ENCODE measurements at regions not wholly inside any gene's neighbourhood (a gene's known extent, or its start where the extent isn't known, plus 50 kb on each side); places are given as distances from the start of the nearest gene placed in this dataset.
"Not testable (repeated sequence)": the region's sequence is repeated elsewhere in the genome, so short reads cannot be mapped to it uniquely, and the experiment has no call there.

DNA sequence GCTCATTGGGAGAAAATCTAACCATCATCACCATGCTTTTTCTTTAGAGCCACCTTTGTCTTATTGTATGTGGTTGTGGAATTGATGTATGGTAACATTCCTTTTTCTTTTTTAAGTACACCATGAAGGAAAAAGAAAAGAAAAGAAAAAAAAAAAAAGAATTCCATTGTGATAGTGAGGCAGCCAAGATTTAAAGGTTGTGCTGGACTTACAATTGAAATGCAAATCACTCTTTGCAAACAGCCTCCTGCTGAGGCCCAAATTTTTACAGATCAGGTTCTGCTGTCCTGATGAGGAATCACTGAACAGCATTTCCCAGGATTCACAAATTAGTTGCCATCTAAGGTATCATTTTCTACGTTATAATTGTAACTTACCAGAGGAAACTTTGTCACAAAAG, 1101.0 kb upstream of the FANCL start:
- Histone ChIP-seq H3K4me3 (no peak overlapping the region), H3K36me3 (no peaks in the 10 kb centered on the region), H3K27me3 (no peaks in the 10 kb centered on the region), H3K4me1 (no peaks in the 10 kb centered on the region), H3K9me3 (no peaks in the 10 kb centered on the region), H3K27ac (no peak overlapping the region)
- DNase-seq, result no peak
- TF ChIP-seq, protein P1, sequence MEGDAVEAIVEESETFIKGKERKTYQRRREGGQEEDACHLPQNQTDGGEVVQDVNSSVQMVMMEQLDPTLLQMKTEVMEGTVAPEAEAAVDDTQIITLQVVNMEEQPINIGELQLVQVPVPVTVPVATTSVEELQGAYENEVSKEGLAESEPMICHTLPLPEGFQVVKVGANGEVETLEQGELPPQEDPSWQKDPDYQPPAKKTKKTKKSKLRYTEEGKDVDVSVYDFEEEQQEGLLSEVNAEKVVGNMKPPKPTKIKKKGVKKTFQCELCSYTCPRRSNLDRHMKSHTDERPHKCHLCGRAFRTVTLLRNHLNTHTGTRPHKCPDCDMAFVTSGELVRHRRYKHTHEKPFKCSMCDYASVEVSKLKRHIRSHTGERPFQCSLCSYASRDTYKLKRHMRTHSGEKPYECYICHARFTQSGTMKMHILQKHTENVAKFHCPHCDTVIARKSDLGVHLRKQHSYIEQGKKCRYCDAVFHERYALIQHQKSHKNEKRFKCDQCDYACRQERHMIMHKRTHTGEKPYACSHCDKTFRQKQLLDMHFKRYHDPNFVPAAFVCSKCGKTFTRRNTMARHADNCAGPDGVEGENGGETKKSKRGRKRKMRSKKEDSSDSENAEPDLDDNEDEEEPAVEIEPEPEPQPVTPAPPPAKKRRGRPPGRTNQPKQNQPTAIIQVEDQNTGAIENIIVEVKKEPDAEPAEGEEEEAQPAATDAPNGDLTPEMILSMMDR (IDR thresholded peaks at IDR 0.05), result no peak
- TF ChIP-seq POLR2A (IDR thresholded peaks at IDR 0.05), result no peak
- intact Hi-C loops (cut with DNase I; ENCODE audit: low total_unique reads), result no loop called here

DNA sequence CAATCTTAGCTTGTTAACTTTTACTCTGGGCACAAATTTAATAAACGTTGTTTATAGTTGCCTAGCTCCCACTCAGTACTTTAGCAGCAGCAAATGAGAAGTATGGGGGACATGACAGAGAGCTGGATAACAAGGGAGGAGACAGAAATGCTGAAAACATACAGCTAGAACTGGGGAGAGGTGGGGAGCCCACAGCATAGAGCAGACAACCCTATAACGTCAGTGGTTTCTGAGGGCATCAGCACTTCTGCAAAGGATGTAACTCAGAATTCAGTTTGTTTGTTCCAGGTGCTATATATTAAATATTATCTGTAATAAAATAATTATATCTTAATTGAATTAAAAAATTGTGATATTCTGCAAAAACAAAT, 1098.7 kb upstream of the FANCL start:
- no peaks in the 10 kb centered on the region for H3K4me1 ChIP-seq
- H3K27ac ChIP-seq, result no peak overlapping the region
- no peaks in the 10 kb centered on the region for H3K27me3 ChIP-seq
- DNase-seq, result no peak
- no peak overlapping the region for H3K4me3 ChIP-seq
- intact Hi-C loops (cut with DNase I; ENCODE audit: low total_unique reads), result no loop called here
- no peaks in the 10 kb centered on the region for H3K36me3 ChIP-seq
- H3K9me3 ChIP-seq, result no peaks in the 10 kb centered on the region
- no peak for TF ChIP-seq POLR2A (IDR thresholded peaks at IDR 0.05)
- TF ChIP-seq, protein P1 (IDR thresholded peaks at IDR 0.05), result no peak

DNA sequence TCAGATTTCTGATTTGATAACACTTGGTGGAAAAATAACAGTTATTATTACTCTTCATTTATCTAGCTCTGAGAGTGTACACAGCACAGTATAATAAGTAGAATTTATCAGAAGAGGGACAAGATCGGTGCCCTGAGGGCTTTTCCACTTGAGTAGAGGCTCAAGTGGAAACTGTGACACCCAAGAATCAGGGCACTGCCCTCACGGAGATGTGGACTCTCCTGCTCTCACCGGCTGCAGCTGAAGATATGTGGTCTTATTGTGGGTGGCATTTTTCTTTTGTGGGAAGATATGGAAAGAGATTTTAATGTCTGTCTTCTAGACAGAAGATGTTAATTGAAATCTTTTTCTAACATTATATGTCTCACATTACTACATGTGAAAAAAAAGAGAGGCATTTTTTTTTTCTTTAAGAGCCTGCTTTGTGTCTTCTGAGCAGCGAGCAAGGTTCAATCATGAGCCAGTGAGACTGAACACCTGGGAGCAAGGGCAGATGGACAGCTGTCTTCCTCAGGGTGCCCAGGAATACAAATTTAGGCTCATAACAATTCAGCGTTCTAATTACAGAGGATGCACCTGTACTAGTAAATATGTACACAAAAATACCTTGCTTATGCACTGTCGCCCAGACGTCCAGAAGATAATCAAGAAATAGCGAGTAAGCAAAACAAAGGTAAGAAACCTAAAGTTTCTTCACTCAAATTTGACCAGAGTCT, 1098.2 kb upstream of the FANCL start:
- Histone ChIP-seq H3K36me3 (no peaks in the 10 kb centered on the region), H3K27ac (no peak overlapping the region), H3K27me3 (no peaks in the 10 kb centered on the region), H3K4me3 (no peak overlapping the region), H3K4me1 (no peaks in the 10 kb centered on the region), H3K9me3 (no peaks in the 10 kb centered on the region)
- TF ChIP-seq, protein P1 (IDR thresholded peaks at IDR 0.05), result no peak
- TF ChIP-seq POLR2A (IDR thresholded peaks at IDR 0.05), result no peak
- DNase-seq, result no peak
- intact Hi-C loops (cut with DNase I; ENCODE audit: low total_unique reads), result no loop called here

DNA sequence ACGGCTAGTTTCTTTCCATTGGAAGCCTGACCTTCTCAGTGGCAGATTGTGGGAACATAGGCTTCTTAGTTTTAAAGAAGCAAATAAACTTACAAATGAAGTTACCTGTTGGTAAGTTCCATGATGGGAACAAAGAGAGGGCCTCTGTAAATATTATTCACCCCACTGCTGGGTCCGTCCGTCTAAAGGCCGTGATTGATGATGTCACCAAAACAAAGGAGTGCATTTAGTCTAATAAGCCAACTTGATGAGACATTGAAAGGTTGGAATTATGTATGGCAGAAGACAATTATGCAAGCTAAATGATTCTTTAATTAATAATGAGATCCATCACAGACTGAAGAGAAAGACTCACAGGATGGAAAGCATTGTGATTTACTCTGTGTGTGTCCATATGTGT, 1091.9 kb upstream of the FANCL start:
- Histone ChIP-seq H3K36me3 (no peaks in the 10 kb centered on the region), H3K4me3 (no peak overlapping the region), H3K27me3 (no peaks in the 10 kb centered on the region), H3K9me3 (no peaks in the 10 kb centered on the region), H3K27ac (no peak overlapping the region), H3K4me1 (no peaks in the 10 kb centered on the region)
- no peak for DNase-seq
- intact Hi-C loops (cut with DNase I; ENCODE audit: low total_unique reads), result no loop called here
- TF ChIP-seq, protein P1 (IDR thresholded peaks at IDR 0.05), result no peak
- no peak for TF ChIP-seq POLR2A (IDR thresholded peaks at IDR 0.05)

DNA sequence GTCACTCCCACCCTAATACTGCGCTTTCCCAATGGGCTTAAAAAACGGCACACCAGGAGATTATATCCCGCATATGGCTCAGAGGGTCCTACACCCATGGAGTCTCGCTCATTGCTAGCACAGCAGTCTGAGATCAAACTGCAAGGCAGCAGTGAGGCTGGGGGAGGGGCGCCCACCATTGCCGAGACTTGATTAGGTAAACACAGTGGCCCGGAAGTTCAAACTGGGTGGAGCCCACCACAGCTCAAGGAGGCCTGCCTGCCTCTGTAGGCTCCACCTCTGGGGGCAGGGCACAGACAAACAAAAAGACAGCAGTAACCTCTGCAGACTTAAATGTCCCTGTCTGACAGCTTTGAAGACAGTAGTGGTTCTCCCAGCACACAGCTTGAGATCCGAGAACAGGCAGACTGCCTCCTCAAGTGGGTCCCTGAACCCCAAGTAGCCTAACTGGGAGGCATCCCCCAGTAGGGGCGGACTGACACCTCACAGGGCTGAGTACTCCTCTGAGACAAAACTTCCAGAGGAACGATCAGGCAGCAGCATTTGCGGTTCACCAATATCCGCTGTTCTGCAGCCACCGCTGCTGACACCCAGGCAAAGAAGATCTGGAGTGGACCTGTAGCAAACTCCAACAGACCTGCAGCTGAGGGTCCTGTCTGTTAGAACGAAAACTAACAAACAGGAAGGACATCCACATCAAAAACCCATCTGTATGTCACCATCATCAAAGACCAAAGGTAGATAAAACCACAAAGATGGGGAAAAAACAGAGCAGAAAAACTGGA, 1085.6 kb upstream of the FANCL start:
- H3K9me3 ChIP-seq; intact Hi-C loops (cut with DNase I; ENCODE audit: low total_unique reads); H3K27ac ChIP-seq; H3K4me1 ChIP-seq; H3K36me3 ChIP-seq; H3K4me3 ChIP-seq; DNase-seq; H3K27me3 ChIP-seq: not testable (repeated sequence)
